Keratinocyte (primary cell): ENCODE measurements at regions not wholly inside any gene's neighbourhood (a gene's known extent, or its start where the extent isn't known, plus 50 kb on each side); places are given as distances from the start of the nearest gene placed in this dataset.
"Not testable (repeated sequence)": the region's sequence is repeated elsewhere in the genome, so short reads cannot be mapped to it uniquely, and the experiment has no call there.

Source experiments
- DNase-seq: peaks from one replicate; pipeline ENCODE4 v3.0.0-alpha.2; 2011; ENCODE audit warnings: low read depth, missing footprints, low spot score
- FAIRE-seq: peaks from 2 replicates; lab custom pipeline; 2011; peaks lifted over from hg19 to GRCh38; lab: Jason Lieb, UNC
- H2AFZ ChIP-seq: 2 replicates; pipeline ENCODE4 v1.6.0; 2012; ENCODE audit warnings: low read length, control low read depth, inconsistent platforms; ENCODE audit not compliant: control insufficient read depth
- H3K27ac ChIP-seq: 2 replicates; pipeline ENCODE4 v1.5.1; 2011; ENCODE audit warnings: low read length; ENCODE audit not compliant: control insufficient read depth, insufficient read depth
- H3K27me3 ChIP-seq: 3 replicates; pipeline ENCODE4 v1.6.0; 2011; ENCODE audit warnings: low read length; ENCODE audit not compliant: control insufficient read depth, insufficient read depth; ENCODE audit errors: extremely low read depth
- H3K36me3 ChIP-seq, 2 experiments: 2 replicates in 1 of 2; 3 replicates in 1 of 2; pipeline ENCODE4 v1.5.1; 2011; ENCODE audit warnings: low read length in 2 of 2, mild to moderate bottlenecking in 1 of 2; ENCODE audit not compliant: control insufficient read depth in 2 of 2, insufficient read depth in 2 of 2; ENCODE audit errors: extremely low read depth in 1 of 2
- H3K4me1 ChIP-seq: 3 replicates; pipeline ENCODE4 v1.5.1; 2011; ENCODE audit warnings: low read length; ENCODE audit not compliant: control insufficient read depth, insufficient read depth; ENCODE audit errors: extremely low read depth
- H3K4me2 ChIP-seq: 3 replicates; pipeline ENCODE4 v1.6.0; 2011; ENCODE audit warnings: low read depth, low read length; ENCODE audit not compliant: control insufficient read depth, insufficient read depth; ENCODE audit errors: extremely low read depth
- H3K4me3 ChIP-seq, 3 experiments: fragments of 200-600 bp in 1 of 3; sonication (generic) in 1 of 3; 2 replicates in 2 of 3; 3 replicates in 1 of 3; pipeline ENCODE4 v1.5.1; 2011 to 2016; ENCODE audit warnings: low read length in 3 of 3, mild to moderate bottlenecking in 3 of 3, control low read depth in 2 of 3, inconsistent platforms in 1 of 3, low read depth in 1 of 3, mixed read lengths in 1 of 3, mixed run types in 1 of 3, moderate library complexity in 1 of 3; ENCODE audit not compliant: control insufficient read depth in 2 of 3, insufficient read depth in 2 of 3; ENCODE audit errors: extremely low read depth in 1 of 3
- H3K79me2 ChIP-seq: 2 replicates; pipeline ENCODE4 v1.6.0; 2012; ENCODE audit warnings: low read length; ENCODE audit not compliant: control insufficient read depth, insufficient read depth
- H3K9ac ChIP-seq: 3 replicates; pipeline ENCODE4 v1.6.0; 2011; ENCODE audit warnings: low read length; ENCODE audit not compliant: control insufficient read depth, insufficient read depth; ENCODE audit errors: extremely low read depth
- H3K9me1 ChIP-seq: 3 replicates; pipeline ENCODE4 v1.6.0; 2011; ENCODE audit warnings: low read length; ENCODE audit not compliant: control insufficient read depth, insufficient read depth; ENCODE audit errors: extremely low read depth
- H3K9me3 ChIP-seq: 2 replicates; pipeline ENCODE4 v1.5.1; 2012; ENCODE audit warnings: low read depth, low read length; ENCODE audit not compliant: control insufficient read depth
- H4K20me1 ChIP-seq: 3 replicates; pipeline ENCODE4 v1.6.0; 2011; ENCODE audit warnings: low read length; ENCODE audit not compliant: control insufficient read depth, insufficient read depth; ENCODE audit errors: extremely low read depth
- EZH2 ChIP-seq: IDR thresholded peaks from one replicate; pipeline ENCODE4 v1.6.1; 2012; ENCODE audit warnings: inconsistent platforms, mild to moderate bottlenecking, low read length, moderate library complexity
- dilution Hi-C: fragments of 300-500 bp; cut with MboI; formaldehyde crosslinking; loops from one replicate; pipeline ENCODE4 v1.7.0; 2020; ENCODE audit warnings: low sequenced_read_pairs; ENCODE audit not compliant: extremely low pct_ligation_motif_present
- TF ChIP-seq, protein P1 (sequence below), 3 experiments: IDR thresholded peaks in 1 of 3; conservative IDR thresholded peaks in 1 of 3; optimal IDR thresholded peaks in 1 of 3; 2 replicates in 2 of 3; 3 replicates in 1 of 3; pipeline versions ENCODE3 to v1.5.1; 2011; ENCODE audit warnings: low read length in 3 of 3, mild to moderate bottlenecking in 3 of 3, moderate library complexity in 2 of 3, control low read depth in 1 of 3, inconsistent platforms in 1 of 3; ENCODE audit not compliant: insufficient read depth in 2 of 3; ENCODE audit errors: extremely low read depth in 1 of 3

DNA sequence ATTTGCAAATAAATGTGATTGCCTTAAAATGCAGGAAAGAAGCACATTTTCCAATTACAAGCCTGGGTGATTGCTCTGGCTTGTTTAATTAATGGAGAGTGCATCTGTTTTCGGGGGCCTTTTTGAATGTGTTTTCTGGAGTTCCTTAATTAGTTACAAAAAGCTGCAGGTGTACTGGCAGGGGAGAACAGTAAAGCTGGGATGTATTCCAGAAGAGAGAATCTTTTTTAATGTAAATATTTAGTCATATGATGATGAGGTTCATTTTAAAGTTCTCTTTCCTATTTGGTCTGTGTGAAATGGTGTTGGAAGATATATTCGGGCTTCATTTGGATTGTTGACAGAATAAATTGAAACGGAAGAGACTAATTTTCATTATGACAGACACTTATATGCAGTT, 70.9 kb upstream of the N4BP1 start:
- Histone ChIP-seq H3K4me1 (no peaks in the 10 kb centered on the region), H3K4me3 (no peak overlapping the region), H3K9me1 (no peaks in the 10 kb centered on the region), H3K4me2 (no peak overlapping the region), H3K9ac (no peak overlapping the region), H3K36me3 (no peaks in the 10 kb centered on the region), H3K9me3 (no peaks in the 10 kb centered on the region), H3K79me2 (no peaks in the 10 kb centered on the region), H3K27me3 (no peaks in the 10 kb centered on the region), H4K20me1 (no peaks in the 10 kb centered on the region), H3K27ac (no peak overlapping the region), H2AFZ (no peak overlapping the region)
- DNase-seq (no peak), FAIRE-seq (no peak)
- TF ChIP-seq EZH2: no peak
- TF ChIP-seq, protein P1, sequence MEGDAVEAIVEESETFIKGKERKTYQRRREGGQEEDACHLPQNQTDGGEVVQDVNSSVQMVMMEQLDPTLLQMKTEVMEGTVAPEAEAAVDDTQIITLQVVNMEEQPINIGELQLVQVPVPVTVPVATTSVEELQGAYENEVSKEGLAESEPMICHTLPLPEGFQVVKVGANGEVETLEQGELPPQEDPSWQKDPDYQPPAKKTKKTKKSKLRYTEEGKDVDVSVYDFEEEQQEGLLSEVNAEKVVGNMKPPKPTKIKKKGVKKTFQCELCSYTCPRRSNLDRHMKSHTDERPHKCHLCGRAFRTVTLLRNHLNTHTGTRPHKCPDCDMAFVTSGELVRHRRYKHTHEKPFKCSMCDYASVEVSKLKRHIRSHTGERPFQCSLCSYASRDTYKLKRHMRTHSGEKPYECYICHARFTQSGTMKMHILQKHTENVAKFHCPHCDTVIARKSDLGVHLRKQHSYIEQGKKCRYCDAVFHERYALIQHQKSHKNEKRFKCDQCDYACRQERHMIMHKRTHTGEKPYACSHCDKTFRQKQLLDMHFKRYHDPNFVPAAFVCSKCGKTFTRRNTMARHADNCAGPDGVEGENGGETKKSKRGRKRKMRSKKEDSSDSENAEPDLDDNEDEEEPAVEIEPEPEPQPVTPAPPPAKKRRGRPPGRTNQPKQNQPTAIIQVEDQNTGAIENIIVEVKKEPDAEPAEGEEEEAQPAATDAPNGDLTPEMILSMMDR (optimal IDR thresholded peaks at IDR 0.05 in 1 of 3, IDR thresholded peaks at IDR 0.05 in 1 of 3, conservative IDR thresholded peaks at IDR 0.05 in 1 of 3; ENCODE audit: extremely low read depth in 1 of 3, insufficient read depth in 2 of 3, low read length in 3 of 3): no peak
- dilution Hi-C loops: no loop called here

DNA sequence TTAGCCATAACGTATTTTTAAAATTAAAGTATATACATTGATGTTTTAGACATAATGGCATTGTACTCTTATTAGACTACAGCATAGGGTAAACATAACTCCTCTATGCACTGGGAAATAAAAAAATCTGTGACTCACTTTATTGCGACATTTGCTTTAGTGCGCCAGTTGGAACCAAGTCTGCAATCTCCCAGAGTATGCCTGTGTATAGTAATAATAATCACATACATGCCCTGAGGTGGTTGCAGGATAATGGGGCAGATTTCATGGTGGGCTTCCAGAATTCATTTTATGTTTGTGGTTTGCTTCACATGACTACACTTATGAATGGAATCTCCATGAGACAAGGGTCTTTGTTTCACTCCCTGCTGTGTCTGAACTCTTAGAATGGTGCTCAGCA, 66.9 kb upstream of the N4BP1 start:
- H3K27ac ChIP-seq: no peak overlapping the region
- no peaks in the 10 kb centered on the region for H3K27me3 ChIP-seq
- DNase-seq (no peak), FAIRE-seq (no peak)
- H4K20me1 ChIP-seq: no peaks in the 10 kb centered on the region
- no peak overlapping the region for H3K9ac ChIP-seq
- TF ChIP-seq EZH2: no peak
- TF ChIP-seq, protein P1 (optimal IDR thresholded peaks at IDR 0.05 in 1 of 3, IDR thresholded peaks at IDR 0.05 in 1 of 3, conservative IDR thresholded peaks at IDR 0.05 in 1 of 3; ENCODE audit: extremely low read depth in 1 of 3, insufficient read depth in 2 of 3, low read length in 3 of 3): no peak
- dilution Hi-C loops: no loop called here
- no peak overlapping the region for H3K4me2 ChIP-seq
- H3K4me3 ChIP-seq: no peak overlapping the region
- H3K9me3 ChIP-seq: no peaks in the 10 kb centered on the region
- H3K36me3 ChIP-seq: no peaks in the 10 kb centered on the region
- H3K4me1 ChIP-seq: no peaks in the 10 kb centered on the region
- no peak overlapping the region for H2AFZ ChIP-seq
- H3K9me1 ChIP-seq: no peaks in the 10 kb centered on the region
- no peaks in the 10 kb centered on the region for H3K79me2 ChIP-seq

DNA sequence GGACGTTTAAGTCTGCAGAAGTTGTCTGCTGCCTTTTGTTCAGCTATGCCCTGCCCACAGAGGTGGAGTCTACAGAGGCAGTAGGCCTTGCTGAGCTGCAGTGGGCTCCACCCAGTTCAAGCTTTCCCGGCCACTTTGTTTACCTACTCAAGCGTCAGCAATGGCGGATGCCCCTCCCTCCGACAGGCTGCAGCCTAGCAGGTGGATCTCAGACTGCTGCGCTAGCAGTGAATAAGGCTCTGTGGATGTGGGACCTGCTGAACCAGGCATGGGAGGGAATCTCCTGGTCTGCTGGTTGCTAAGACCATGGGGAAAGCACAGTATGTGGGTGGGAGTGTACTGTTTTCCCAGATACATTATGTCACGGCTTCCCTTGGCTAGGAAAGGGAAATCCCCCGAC, 58.2 kb upstream of the N4BP1 start:
- H3K4me1 ChIP-seq, H3K9ac ChIP-seq, H3K27me3 ChIP-seq, FAIRE-seq, H3K9me1 ChIP-seq, H3K9me3 ChIP-seq, H3K36me3 ChIP-seq, H3K4me2 ChIP-seq, H4K20me1 ChIP-seq, H2AFZ ChIP-seq, H3K4me3 ChIP-seq, DNase-seq, dilution Hi-C loops, H3K27ac ChIP-seq, H3K79me2 ChIP-seq: not testable (repeated sequence)
